Stimulated activated naive CD8-positive, alpha-beta T cell treated with anti-CD3 and anti-CD28 coated beads, Interleukin-15, Interleukin-2, amounts not matched to agents 100 U/mL and 50 U/mL, for 24 hours (primary cell): ENCODE measurements at regions not wholly inside any gene's neighbourhood (a gene's known extent, or its start where the extent isn't known, plus 50 kb on each side); places are given as distances from the start of the nearest gene placed in this dataset.

Experiments used
- ATAC-seq: fragments of 150-1000 bp; cut with Tn5 transposase; one replicate; pipeline ENCODE4 v1.10.0; 2021
- DNase-seq: peaks from one replicate; pipeline ENCODE4 v3.0.0; 2021

- DNase-seq (no peak), ATAC-seq (no peak)
Observed at GRCh38 chr1:55575571-55576279, 360.6 kb upstream of the USP24 start.

GRCh38 chr1:55574691-55575225 is 359.6 kb upstream of the USP24 start:
- no peak for DNase-seq
- ATAC-seq = no peak

GRCh38 chr1:55572878-55573734 is 357.9 kb upstream of the USP24 start:
- DNase-seq (no peak), ATAC-seq (no peak)

- DNase-seq (no peak), ATAC-seq (no peak)
Observed at GRCh38 chr1:55571767-55572166, 356.6 kb upstream of the USP24 start.

- ATAC-seq (no peak), DNase-seq (no peak)
Observed at GRCh38 chr1:55569417-55569816, 354.3 kb upstream of the USP24 start.

- DNase-seq (no peak), ATAC-seq (no peak)
Observed at GRCh38 chr1:55568732-55569131, 353.6 kb upstream of the USP24 start.

GRCh38 chr1:55560266-55560665 is 345.1 kb upstream of the USP24 start:
- DNase-seq (no peak), ATAC-seq (no peak)

GRCh38 chr1:55559842-55560241 is 344.7 kb upstream of the USP24 start:
- DNase-seq = no peak
- ATAC-seq = no peak

- ATAC-seq (no peak), DNase-seq (no peak)
Observed at GRCh38 chr1:55559161-55559611, 344.0 kb upstream of the USP24 start.

GRCh38 chr1:55558515-55558914 is 343.4 kb upstream of the USP24 start:
- no peak for DNase-seq
- ATAC-seq = no peak

GRCh38 chr1:55555956-55556725 is 341.0 kb upstream of the USP24 start:
- ATAC-seq = no peak

GRCh38 chr1:55554611-55555010 is 339.4 kb upstream of the USP24 start:
- ATAC-seq (no peak), DNase-seq (no peak)

More at GRCh38 chr1:55555956-55556725, 341.0 kb upstream of the USP24 start:
- no peak for DNase-seq

- ATAC-seq (no peak), DNase-seq (no peak)
Observed at GRCh38 chr1:55552636-55553035, 337.5 kb upstream of the USP24 start.

- DNase-seq = no peak
- no peak for ATAC-seq
Observed at GRCh38 chr1:55547405-55547804, 332.2 kb upstream of the USP24 start.

- no peak for ATAC-seq
Observed at GRCh38 chr1:55546553-55546952, 331.4 kb upstream of the USP24 start.

GRCh38 chr1:55544826-55545225 is 329.7 kb upstream of the USP24 start:
- DNase-seq (no peak), ATAC-seq (no peak)

More at GRCh38 chr1:55546553-55546952, 331.4 kb upstream of the USP24 start:
- no peak for DNase-seq

- DNase-seq = no peak
- no peak for ATAC-seq
Observed at GRCh38 chr1:55542901-55543504, 327.8 kb upstream of the USP24 start.

GRCh38 chr1:55541296-55541695 is 326.1 kb upstream of the USP24 start:
- DNase-seq (no peak), ATAC-seq (no peak)

GRCh38 chr1:55539652-55540512 is 324.7 kb upstream of the USP24 start:
- ATAC-seq (no peak), DNase-seq (no peak)

- no peak for ATAC-seq
- DNase-seq = no peak
Observed at GRCh38 chr1:55538428-55538827, 323.3 kb upstream of the USP24 start.

- ATAC-seq (no peak), DNase-seq (no peak)
Observed at GRCh38 chr1:55536545-55536865, 321.3 kb upstream of the USP24 start.
